ENCODE measurements at regions not wholly inside any gene's neighbourhood (a gene's known extent, or its start where the extent isn't known, plus 50 kb on each side); places are given as distances from the start of the nearest gene placed in this dataset.

DNA sequence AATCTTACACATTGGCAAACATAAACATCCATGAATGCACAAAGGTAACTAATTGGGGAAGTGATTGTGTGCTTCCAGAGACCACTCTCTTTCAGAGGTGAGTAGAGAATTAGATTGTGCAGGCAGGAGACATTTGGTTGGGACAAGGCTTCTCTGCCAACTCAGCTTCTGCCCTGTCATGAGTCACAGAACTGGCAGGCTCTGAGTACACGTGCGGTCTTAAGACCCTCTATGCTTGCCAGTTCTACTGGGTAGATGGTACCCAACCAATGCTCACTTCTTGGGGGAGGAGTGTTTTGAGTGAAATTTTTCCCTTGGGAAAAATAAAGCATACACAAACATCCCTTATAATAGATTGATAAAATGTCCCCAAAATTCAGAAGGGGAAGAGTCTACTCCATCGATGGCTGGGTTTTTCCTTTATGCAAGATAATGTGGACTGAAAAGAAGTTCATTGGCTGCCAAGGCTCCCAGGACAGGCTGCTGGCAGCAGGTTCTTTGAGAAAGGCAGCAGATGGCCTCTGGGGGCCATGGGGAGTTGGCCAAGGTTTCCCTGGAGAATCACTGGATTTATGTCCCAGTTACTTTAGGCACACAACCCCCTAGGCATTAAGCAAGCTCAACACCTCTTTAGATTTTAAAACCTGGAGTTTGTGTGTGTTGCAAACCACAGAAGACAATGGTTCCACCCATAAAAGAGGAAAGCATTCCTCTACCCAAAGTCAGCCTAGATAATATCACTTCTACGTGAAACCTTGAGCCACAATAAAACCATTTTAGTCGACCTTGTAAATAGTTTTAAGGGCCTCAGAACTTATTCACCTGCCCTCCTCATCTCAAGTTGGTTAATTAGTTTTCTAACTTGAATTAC, 417.0 kb downstream of the TXNL1 start:
- no peak for FAIRE-seq
- Histone ChIP-seq H3K56ac (replicated peaks; ENCODE audit: insufficient read length, low read depth, low read length) (no peak overlapping the region), H3K4me3 (ENCODE audit: extremely low read depth in 1 of 4, insufficient read depth in 2 of 4, low read depth in 3 of 4, low read length in 4 of 4) (no peak overlapping the region), H3K27ac (ENCODE audit: low read depth, low read length) (no peak overlapping the region), H2AK5ac (ENCODE audit: low read depth, low read length) (no peak overlapping the region), H4K8ac (ENCODE audit: extremely low read depth, insufficient read depth, low read length) (no peak overlapping the region), H3K18ac (ENCODE audit: extremely low read depth, low read length) (no peak overlapping the region), H2AFZ (ENCODE audit: low read length) (no peak overlapping the region), H3K79me1 (ENCODE audit: low read depth, low read length) (no peaks in the 10 kb centered on the region), H3K4ac (replicated peaks; ENCODE audit: insufficient read length, low read depth, low read length) (no peak overlapping the region), H3K9me3 (ENCODE audit: insufficient read depth in 2 of 2, low read depth in 1 of 2, low read length in 1 of 2) (0 out of 4 replicates have a peak, but pooled peaks cover 0 to 2% of the 10 kb centered on the region in 2 experiments), H3K4me1 (replicated peaks in 1 of 4; ENCODE audit: control insufficient read depth in 3 of 4, insufficient read depth in 4 of 4, low read length in 3 of 4) (no peaks in the 10 kb centered on the region), H3K23me2 (ENCODE audit: low read depth, low read length) (no peaks in the 10 kb centered on the region), H2BK120ac (replicated peaks; ENCODE audit: low read depth, low read length) (no peak overlapping the region), H2BK5ac (ENCODE audit: low read depth, low read length) (no peak overlapping the region), H3K27me3 (replicated peaks in 1 of 4; ENCODE audit: control insufficient read depth in 3 of 4, extremely low read depth in 1 of 4, insufficient read depth in 3 of 4, low read length in 3 of 4) (peaks cover 0 to 1% (median 0%) of the 10 kb centered on the region in 4 experiments; a peak in 1 of 7 replicates), H4K91ac (replicated peaks; ENCODE audit: insufficient read length, low read length) (no peak overlapping the region), H3K79me2 (ENCODE audit: control insufficient read depth in 1 of 2, insufficient read depth in 2 of 2, low read length in 2 of 2) (no peaks in the 10 kb centered on the region), H4K20me1 (replicated peaks in 1 of 2; ENCODE audit: control insufficient read depth in 1 of 2, insufficient read depth in 2 of 2, low read length in 2 of 2) (no peaks in the 10 kb centered on the region), H3K23ac (ENCODE audit: insufficient read length) (no peak overlapping the region), H3K9ac (replicated peaks in 1 of 4; ENCODE audit: extremely low read depth in 1 of 4, low read depth in 3 of 4, low read length in 3 of 4) (no peak overlapping the region), H3K36me3 (ENCODE audit: control insufficient read depth in 2 of 4, insufficient read depth in 4 of 4, low read length in 3 of 4) (no peaks in the 10 kb centered on the region), H2BK12ac (ENCODE audit: low read depth, low read length) (no peak overlapping the region), H3K4me2 (ENCODE audit: insufficient read depth in 1 of 2, low read depth in 2 of 2, low read length in 2 of 2) (no peak overlapping the region), H4K5ac (ENCODE audit: insufficient read length, low read depth, low read length) (no peak overlapping the region), H2BK20ac (ENCODE audit: low read length) (no peak overlapping the region), H3K14ac (ENCODE audit: insufficient read length) (no peak overlapping the region), H2BK15ac (ENCODE audit: low read length) (no peak overlapping the region)
- DNase-seq (ENCODE audit: low read depth in 1 of 2, low spot score in 2 of 2): no peak
- 90% methylated on average over 5 of the region's 5 CpGs; no CpG with 5 or more reads in 1 of the 2 experiments for WGBS, 2 experiments (ENCODE audit: extremely low coverage in 1 of 2, insufficient coverage in 1 of 2, insufficient read length in 1 of 2, insufficient replicate concordance in 2 of 2, low coverage in 1 of 2, low lambda C conversion rate in 2 of 2, missing lambda C conversion rate in 1 of 2)
- TF ChIP-seq POLR2A (IDR thresholded peaks at IDR 0.05; ENCODE audit: control extremely low read depth in 1 of 2, low read depth in 2 of 2, low read length in 2 of 2) (no peak), KDM1A (IDR thresholded peaks at IDR 0.05; ENCODE audit: borderline replicate concordance, low read length) (no peak), CHD2 (IDR thresholded peaks at IDR 0.05; ENCODE audit: low read length) (no peak), SAP30 (IDR thresholded peaks at IDR 0.05; ENCODE audit: insufficient read depth, insufficient replicate concordance, low read length) (no peak), CHD1 (IDR thresholded peaks at IDR 0.05; ENCODE audit: low read depth, low read length) (no peak), TAF7 (optimal IDR thresholded peaks at IDR 0.05; ENCODE audit: borderline replicate concordance, low read depth, low read length) (no peak), BRCA1 (IDR thresholded peaks at IDR 0.05; ENCODE audit: low read depth, low read length) (no peak), NANOG (IDR thresholded peaks at IDR 0.05; ENCODE audit: insufficient read depth, low read depth, low read length, poor library complexity, severe bottlenecking) (no peak), RBBP5 (IDR thresholded peaks at IDR 0.05; ENCODE audit: borderline replicate concordance, low read depth, low read length) (no peak), SIX5 (IDR thresholded peaks at IDR 0.05; ENCODE audit: low read depth, low read length) (no peak)
- TF ChIP-seq, protein P1, sequence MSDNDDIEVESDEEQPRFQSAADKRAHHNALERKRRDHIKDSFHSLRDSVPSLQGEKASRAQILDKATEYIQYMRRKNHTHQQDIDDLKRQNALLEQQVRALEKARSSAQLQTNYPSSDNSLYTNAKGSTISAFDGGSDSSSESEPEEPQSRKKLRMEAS (IDR thresholded peaks at IDR 0.05): no peak
- TF ChIP-seq, protein P2, sequence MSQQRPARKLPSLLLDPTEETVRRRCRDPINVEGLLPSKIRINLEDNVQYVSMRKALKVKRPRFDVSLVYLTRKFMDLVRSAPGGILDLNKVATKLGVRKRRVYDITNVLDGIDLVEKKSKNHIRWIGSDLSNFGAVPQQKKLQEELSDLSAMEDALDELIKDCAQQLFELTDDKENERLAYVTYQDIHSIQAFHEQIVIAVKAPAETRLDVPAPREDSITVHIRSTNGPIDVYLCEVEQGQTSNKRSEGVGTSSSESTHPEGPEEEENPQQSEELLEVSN (IDR thresholded peaks at IDR 0.05): no peak
- CTCF ChIA-PET (ENCODE audit: partially characterized antibody): no interaction called here
- POLR2A ChIA-PET (ENCODE audit: partially characterized antibody): no interaction called here

Measured in H1 (cell line).